ENCODE measurements at regions not wholly inside any gene's neighbourhood (a gene's known extent, or its start where the extent isn't known, plus 50 kb on each side); places are given as distances from the start of the nearest gene placed in this dataset.

- Histone ChIP-seq H3K4me3 (no peak overlapping the region), H3K9me2 (ENCODE audit: insufficient read depth) (no peaks in the 10 kb centered on the region), H3F3A (ENCODE audit: insufficient read depth, low read depth) (no peaks in the 10 kb centered on the region; the same call in 1 of the 2 replicates), H2AFZ (no peak overlapping the region), H3K36me3 (ENCODE audit: low read depth) (no peaks in the 10 kb centered on the region), H3K79me2 (ENCODE audit: low read depth) (no peaks in the 10 kb centered on the region), H3K4me1 (replicated peaks; ENCODE audit: insufficient read depth) (no peaks in the 10 kb centered on the region), H4K20me1 (ENCODE audit: insufficient read depth) (no peaks in the 10 kb centered on the region), H3K4me2 (no peak overlapping the region), H3K9me3 (ENCODE audit: insufficient read depth, low read depth) (no peaks in the 10 kb centered on the region), H3K27ac (no peak overlapping the region), H3K27me3 (ENCODE audit: insufficient read depth, low read depth) (no peaks in the 10 kb centered on the region)
- DNase-seq = no peak
- POLR2A ChIA-PET (ENCODE audit: unreplicated experiment) = no interaction called here
- intact Hi-C loops (cut with micrococcal nuclease; ENCODE audit: unreplicated experiment) = no loop called here
- BruUV-seq (replicated peaks) = no TSS peak
- TF ChIP-seq CTCF (conservative IDR thresholded peaks at IDR 0.05) = no peak
- TF ChIP-seq EZH2 (IDR thresholded peaks at IDR 0.05; ENCODE audit: low read depth) = no peak
- CTCF ChIA-PET = no interaction called here
Observed at GRCh38 chr5:78726571-78726970, 78.0 kb upstream of the LHFPL2 start.

GRCh38 chr5:78726003-78726402 is 77.4 kb upstream of the LHFPL2 start:
- CTCF ChIA-PET = no interaction called here
- Histone ChIP-seq H3F3A (ENCODE audit: insufficient read depth, low read depth) (no peaks in the 10 kb centered on the region; the same call in 1 of the 2 replicates), H3K4me1 (replicated peaks; ENCODE audit: insufficient read depth) (no peaks in the 10 kb centered on the region), H3K4me3 (no peak overlapping the region), H3K9me3 (ENCODE audit: insufficient read depth, low read depth) (no peaks in the 10 kb centered on the region), H3K27me3 (ENCODE audit: insufficient read depth, low read depth) (no peaks in the 10 kb centered on the region), H4K20me1 (ENCODE audit: insufficient read depth) (no peaks in the 10 kb centered on the region), H3K27ac (no peak overlapping the region), H3K79me2 (ENCODE audit: low read depth) (no peaks in the 10 kb centered on the region), H3K9me2 (ENCODE audit: insufficient read depth) (no peaks in the 10 kb centered on the region), H3K4me2 (no peak overlapping the region), H2AFZ (no peak overlapping the region), H3K36me3 (ENCODE audit: low read depth) (no peaks in the 10 kb centered on the region)
- BruUV-seq (replicated peaks) = no TSS peak
- POLR2A ChIA-PET (ENCODE audit: unreplicated experiment) = no interaction called here
- DNase-seq = no peak
- TF ChIP-seq EZH2 (IDR thresholded peaks at IDR 0.05; ENCODE audit: low read depth) (no peak), CTCF (conservative IDR thresholded peaks at IDR 0.05) (no peak)
- intact Hi-C loops (cut with micrococcal nuclease; ENCODE audit: unreplicated experiment) = no loop called here

- no peaks in the 10 kb centered on the region for H4K20me1 ChIP-seq (ENCODE audit: insufficient read depth)
- no peaks in the 10 kb centered on the region for H3K4me1 ChIP-seq (replicated peaks; ENCODE audit: insufficient read depth)
- H3K36me3 ChIP-seq (ENCODE audit: low read depth) = no peaks in the 10 kb centered on the region
- ChIA-PET POLR2A (ENCODE audit: unreplicated experiment) (no interaction called here), CTCF (no interaction called here)
- H3K27ac ChIP-seq = no peak overlapping the region
- no peak overlapping the region for H2AFZ ChIP-seq
- no TSS peak for BruUV-seq (replicated peaks)
- intact Hi-C loops (cut with micrococcal nuclease; ENCODE audit: unreplicated experiment) = no loop called here
- H3K9me3 ChIP-seq (ENCODE audit: insufficient read depth, low read depth) = no peaks in the 10 kb centered on the region
- H3K27me3 ChIP-seq (ENCODE audit: insufficient read depth, low read depth) = no peaks in the 10 kb centered on the region
- DNase-seq = no peak
- H3K79me2 ChIP-seq (ENCODE audit: low read depth) = no peaks in the 10 kb centered on the region
- no peak overlapping the region for H3K4me3 ChIP-seq
- no peak overlapping the region for H3K4me2 ChIP-seq
- no peaks in the 10 kb centered on the region for H3K9me2 ChIP-seq (ENCODE audit: insufficient read depth)
- no peaks in the 10 kb centered on the region for H3F3A ChIP-seq (ENCODE audit: insufficient read depth, low read depth)
- TF ChIP-seq CTCF (conservative IDR thresholded peaks at IDR 0.05) (no peak), EZH2 (IDR thresholded peaks at IDR 0.05; ENCODE audit: low read depth) (no peak)
Observed at GRCh38 chr5:78724061-78724460, 75.5 kb upstream of the LHFPL2 start.
